Sigmoid colon (tissue), 4 donors: ENCODE measurements at regions not wholly inside any gene's neighbourhood (a gene's known extent, or its start where the extent isn't known, plus 50 kb on each side); places are given as distances from the start of the nearest gene placed in this dataset.

ENCODE experiments used
- CTCF ChIP-seq, 4 experiments: fragments of 450-650 bp in 3 of 4; fragments of 200-600 bp in 1 of 4; IDR thresholded peaks; one replicate each; pipeline ENCODE4 v1.5.1; 2016 to 2019; ENCODE audit warnings: antibody characterized with exemption in 4 of 4, mild to moderate bottlenecking in 3 of 4, moderate library complexity in 2 of 4
- EP300 ChIP-seq, 4 donors: sonication (generic); formaldehyde crosslinking; IDR thresholded peaks; one replicate each; pipeline ENCODE4 v1.6.1; 2017; ENCODE audit warnings: antibody characterized with exemption in 4 of 4
- POLR2A ChIP-seq, 2 donors: fragments of 450-650 bp; IDR thresholded peaks; one replicate each; pipeline ENCODE4 v1.6.1; 2016; ENCODE audit warnings: antibody characterized with exemption in 2 of 2, mild to moderate bottlenecking in 2 of 2, moderate library complexity in 2 of 2
- POLR2AphosphoS5 ChIP-seq, 4 donors: sonication (generic); formaldehyde crosslinking; IDR thresholded peaks; one replicate each; pipeline ENCODE4 v1.6.1; 2017; ENCODE audit warnings: antibody characterized with exemption in 4 of 4

GRCh38 chr1:193473932-193474331 lies 287.5 kb upstream of the B3GALT2 start:
- TF ChIP-seq EP300 (IDR thresholded peaks at IDR 0.05) (no peak), POLR2A (IDR thresholded peaks at IDR 0.05) (no peak), CTCF (IDR thresholded peaks at IDR 0.05) (no peak), POLR2AphosphoS5 (IDR thresholded peaks at IDR 0.05) (no peak)
